Posterior vena cava (tissue), 2 donors: ENCODE measurements at regions not wholly inside any gene's neighbourhood (a gene's known extent, or its start where the extent isn't known, plus 50 kb on each side); places are given as distances from the start of the nearest gene placed in this dataset.

ENCODE experiments used
- DNase-seq: peaks from one replicate; pipeline ENCODE4 v3.0.0-alpha.2; 2020; ENCODE audit warnings: low spot score
- intact Hi-C, 2 donors: fragments of 100-400 bp; cut with DNase I; formaldehyde crosslinking; loops; one replicate each; pipeline versions ENCODE4 v1.14.1 to v1.14.2; 2022 to 2023
- donor health status: DM: yes; HTN: yes; CAD: no.
- donor health status: DM: yes; HTN: yes; CAD: no.

GRCh38 chr15:69529141-69529540, 76.5 kb downstream of the RPLP1 start:
- peak; percentile 35 for DNase-seq
- intact Hi-C loops, result no loop called here

- DNase-seq, result peak; percentile 35
- intact Hi-C loops, result loop anchor here in 1 of 2 donors (5.0 kb wide), 1 partner anchor 1617 kb away; no protein-coding TSS in a partner anchor
Measured at GRCh38 chr15:69529961-69530633, 77.5 kb downstream of the RPLP1 start.

GRCh38 chr15:69530991-69531664, 78.5 kb downstream of the RPLP1 start:
- intact Hi-C loops, result loop anchor here in 1 of 2 donors (5.0 kb wide), 1 partner anchor 1616 kb away; no protein-coding TSS in a partner anchor
- DNase-seq, result peak; percentile 45

GRCh38 chr15:69531665-69532027, 79.0 kb downstream of the RPLP1 start:
- intact Hi-C loops, result loop anchor here in 1 of 2 donors (5.0 kb wide), 1 partner anchor 1616 kb away; no protein-coding TSS in a partner anchor
- DNase-seq, result no peak

- no peak for DNase-seq
- intact Hi-C loops, result loop anchor here in 1 of 2 donors (5.0 kb wide), 1 partner anchor 1615 kb away; no protein-coding TSS in a partner anchor
Measured at GRCh38 chr15:69532066-69532465, 79.4 kb downstream of the RPLP1 start.

GRCh38 chr15:69532856-69533255, 80.2 kb downstream of the RPLP1 start:
- intact Hi-C loops, result loop anchor here in 1 of 2 donors (5.0 kb wide), 1 partner anchor 1614 kb away; no protein-coding TSS in a partner anchor
- DNase-seq, result no peak

GRCh38 chr15:69533522-69533921, 80.9 kb downstream of the RPLP1 start:
- intact Hi-C loops, result loop anchor here in 1 of 2 donors (5.0 kb wide), 1 partner anchor 1614 kb away; no protein-coding TSS in a partner anchor
- DNase-seq, result no peak

- intact Hi-C loops, result no loop called here
- peak; percentile 32 for DNase-seq
Measured at GRCh38 chr15:69535101-69535638, 82.6 kb downstream of the RPLP1 start.

- intact Hi-C loops, result loop anchor here in 1 of 2 donors (1.0 kb wide), 1 partner anchor 25 kb away; no protein-coding TSS in a partner anchor
- DNase-seq, result no peak
Measured at GRCh38 chr15:69535998-69536397, 83.4 kb downstream of the RPLP1 start.

- peak; percentile 28 for DNase-seq
- intact Hi-C loops, result loop anchor here in 1 of 2 donors (1.0 kb wide), 1 partner anchor 24 kb away; no protein-coding TSS in a partner anchor
Measured at GRCh38 chr15:69536726-69537512, 84.3 kb downstream of the RPLP1 start.

- DNase-seq, result no peak
- intact Hi-C loops, result no loop called here
Measured at GRCh38 chr15:69537901-69538300, 85.3 kb downstream of the RPLP1 start.

- intact Hi-C loops, result no loop called here
- DNase-seq, result peak; percentile 60
Measured at GRCh38 chr15:69538379-69538778, 85.8 kb downstream of the RPLP1 start.

- no peak for DNase-seq
Measured at GRCh38 chr15:69539345-69539744, 86.7 kb downstream of the RPLP1 start.

GRCh38 chr15:69540622-69541021, 88.0 kb downstream of the RPLP1 start:
- intact Hi-C loops, result no loop called here
- DNase-seq, result no peak

More at GRCh38 chr15:69539345-69539744, 86.7 kb downstream of the RPLP1 start:
- intact Hi-C loops, result no loop called here

GRCh38 chr15:69542028-69542427, 89.4 kb downstream of the RPLP1 start:
- peak; percentile 69 for DNase-seq
- intact Hi-C loops, result no loop called here

- intact Hi-C loops, result no loop called here
- no peak for DNase-seq
Measured at GRCh38 chr15:69543681-69544364, 91.2 kb downstream of the RPLP1 start.

- no peak for DNase-seq
- intact Hi-C loops, result no loop called here
Measured at GRCh38 chr15:69544365-69545113, 91.9 kb downstream of the RPLP1 start.

GRCh38 chr15:69546182-69546581, 93.6 kb downstream of the RPLP1 start:
- DNase-seq, result no peak

More at GRCh38 chr15:69546182-69546581, 93.6 kb downstream of the RPLP1 start:
- intact Hi-C loops, result no loop called here
